ENCODE measurements at regions not wholly inside any gene's neighbourhood (a gene's known extent, or its start where the extent isn't known, plus 50 kb on each side); places are given as distances from the start of the nearest gene placed in this dataset.

GRCh38 chr15:96089405-96090058 is 241.0 kb upstream of the NR2F2 start:
- no peak for DNase-seq

GRCh38 chr15:96092186-96092585 is 238.3 kb upstream of the NR2F2 start:
- DNase-seq: no peak

GRCh38 chr15:96093063-96093462 is 237.4 kb upstream of the NR2F2 start:
- no peak for DNase-seq

- DNase-seq: no peak
These were observed 232.8 kb upstream of the NR2F2 start for GRCh38 chr15:96097661-96098060.

GRCh38 chr15:96102631-96103030 is 227.9 kb upstream of the NR2F2 start:
- DNase-seq: no peak

- no peak for DNase-seq
These were observed 224.3 kb upstream of the NR2F2 start for GRCh38 chr15:96106181-96106580.

GRCh38 chr15:96106628-96107027 is 223.9 kb upstream of the NR2F2 start:
- DNase-seq: no peak

GRCh38 chr15:96107916-96108315 is 222.6 kb upstream of the NR2F2 start:
- DNase-seq: no peak

- no peak for DNase-seq
These were observed 222.1 kb upstream of the NR2F2 start for GRCh38 chr15:96108405-96108804.

GRCh38 chr15:96109820-96110219 is 220.7 kb upstream of the NR2F2 start:
- DNase-seq: no peak

- DNase-seq: no peak
These were observed 218.5 kb upstream of the NR2F2 start for GRCh38 chr15:96112018-96112417.

GRCh38 chr15:96115642-96116041 is 214.9 kb upstream of the NR2F2 start:
- DNase-seq: no peak

GRCh38 chr15:96117270-96117669 is 213.2 kb upstream of the NR2F2 start:
- DNase-seq: no peak

GRCh38 chr15:96119734-96120133 is 210.8 kb upstream of the NR2F2 start:
- DNase-seq: no peak

GRCh38 chr15:96121086-96121920 is 209.2 kb upstream of the NR2F2 start:
- DNase-seq: no peak

- DNase-seq: no peak
These were observed 208.1 kb upstream of the NR2F2 start for GRCh38 chr15:96122077-96123027.

- DNase-seq: no peak
These were observed 207.5 kb upstream of the NR2F2 start for GRCh38 chr15:96123028-96123400.

GRCh38 chr15:96123630-96124187 is 206.8 kb upstream of the NR2F2 start:
- DNase-seq: no peak

GRCh38 chr15:96124436-96124835 is 206.1 kb upstream of the NR2F2 start:
- no peak for DNase-seq

GRCh38 chr15:96125721-96126415 is 204.6 kb upstream of the NR2F2 start:
- no peak for DNase-seq

GRCh38 chr15:96126859-96127258 is 203.6 kb upstream of the NR2F2 start:
- DNase-seq: no peak

- no peak for DNase-seq
These were observed 199.8 kb upstream of the NR2F2 start for GRCh38 chr15:96130734-96131133.

Measured in stimulated activated CD4-positive, alpha-beta T cell treated with anti-CD3 and anti-CD28 coated beads, Interleukin-4, amount 100 ng/mL, for 1 hour (primary cell).